ENCODE measurements at regions not wholly inside any gene's neighbourhood (a gene's known extent, or its start where the extent isn't known, plus 50 kb on each side); places are given as distances from the start of the nearest gene placed in this dataset.

GRCh38 chr16:52128361-52128760, 418.6 kb downstream of the TOX3 start:
- Histone ChIP-seq H3K36me3 (no peaks in the 10 kb centered on the region), H3K4me3 (no peak overlapping the region), H3K27ac (replicated peaks) (no peak overlapping the region), H3K4me1 (no peaks in the 10 kb centered on the region), H3K27me3 (ENCODE audit: low read depth) (no peaks in the 10 kb centered on the region), H3K9me3 (replicated peaks) (no peaks in the 10 kb centered on the region)
- intact Hi-C loops (cut with micrococcal nuclease), result no loop called here
- no peak for DNase-seq
- no peak for TF ChIP-seq CTCF (IDR thresholded peaks at IDR 0.05; ENCODE audit: borderline replicate concordance)

DNA sequence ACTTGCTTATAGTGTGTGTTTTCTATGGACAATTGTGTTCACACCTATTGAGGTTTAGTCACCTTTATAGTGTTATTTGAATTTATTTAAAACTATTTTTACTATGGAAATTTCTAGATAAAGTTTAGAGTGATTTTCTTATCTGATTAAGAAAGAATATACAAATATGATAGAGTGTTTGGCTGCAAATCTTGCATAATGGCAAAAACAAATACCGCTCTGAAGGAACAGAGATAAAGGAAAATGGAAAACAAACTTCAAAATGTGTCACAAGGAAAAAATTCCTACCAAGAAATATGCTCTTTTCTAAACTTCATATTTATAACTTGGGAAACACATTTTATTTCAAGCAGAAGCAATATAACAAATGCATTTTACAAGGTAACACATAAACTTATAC, 423.1 kb downstream of the TOX3 start:
- no peak overlapping the region for H3K27ac ChIP-seq (replicated peaks)
- no peak overlapping the region for H3K4me3 ChIP-seq
- DNase-seq, result no peak
- H3K4me1 ChIP-seq, result no peaks in the 10 kb centered on the region
- peaks cover 29% of the 10 kb centered on the region for H3K9me3 ChIP-seq (replicated peaks)
- H3K27me3 ChIP-seq (ENCODE audit: low read depth), result no peaks in the 10 kb centered on the region
- no peak for TF ChIP-seq CTCF (IDR thresholded peaks at IDR 0.05; ENCODE audit: borderline replicate concordance)
- intact Hi-C loops (cut with micrococcal nuclease), result no loop called here
- H3K36me3 ChIP-seq, result no peaks in the 10 kb centered on the region

GRCh38 chr16:52123061-52123839, 423.7 kb downstream of the TOX3 start:
- no peak for TF ChIP-seq CTCF (IDR thresholded peaks at IDR 0.05; ENCODE audit: borderline replicate concordance)
- intact Hi-C loops (cut with micrococcal nuclease), result no loop called here
- DNase-seq, result no peak
- Histone ChIP-seq H3K36me3 (no peaks in the 10 kb centered on the region), H3K4me3 (no peak overlapping the region), H3K27me3 (ENCODE audit: low read depth) (no peaks in the 10 kb centered on the region), H3K4me1 (no peaks in the 10 kb centered on the region), H3K9me3 (replicated peaks) (peaks cover 34% of the 10 kb centered on the region), H3K27ac (replicated peaks) (peak overlapping the region; percentile 16)

DNA sequence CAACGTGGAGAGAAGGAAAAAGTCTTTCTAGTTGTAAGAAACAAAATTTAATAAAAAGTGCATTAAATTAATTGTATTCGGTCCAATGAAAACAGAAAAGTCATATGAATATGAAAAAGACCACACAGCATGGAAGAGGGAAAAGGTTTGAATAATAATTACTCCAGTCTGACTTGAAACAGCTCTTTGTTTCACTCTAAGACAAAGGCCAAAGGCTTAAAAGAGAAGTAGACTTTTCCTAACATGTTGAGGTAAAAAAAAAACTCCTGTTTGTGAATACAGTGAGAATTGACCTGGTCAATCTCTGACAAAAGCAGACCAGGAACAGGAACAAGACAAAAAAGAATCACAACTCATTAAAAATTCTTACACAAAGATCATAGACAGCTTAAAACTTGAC, 429.8 kb downstream of the TOX3 start:
- no peaks in the 10 kb centered on the region for H3K36me3 ChIP-seq
- no peaks in the 10 kb centered on the region for H3K27me3 ChIP-seq (ENCODE audit: low read depth)
- DNase-seq, result no peak
- H3K4me1 ChIP-seq, result no peaks in the 10 kb centered on the region
- H3K9me3 ChIP-seq (replicated peaks), result peaks cover 34% of the 10 kb centered on the region
- no peak overlapping the region for H3K4me3 ChIP-seq
- TF ChIP-seq CTCF (IDR thresholded peaks at IDR 0.05; ENCODE audit: borderline replicate concordance), result no peak
- H3K27ac ChIP-seq (replicated peaks), result no peak overlapping the region
- intact Hi-C loops (cut with micrococcal nuclease), result no loop called here

- Histone ChIP-seq H3K4me1 (no peaks in the 10 kb centered on the region), H3K9me3 (replicated peaks) (peaks cover 11% of the 10 kb centered on the region), H3K4me3 (no peak overlapping the region), H3K36me3 (no peaks in the 10 kb centered on the region), H3K27me3 (ENCODE audit: low read depth) (no peaks in the 10 kb centered on the region), H3K27ac (replicated peaks) (no peak overlapping the region)
- no peak for TF ChIP-seq CTCF (IDR thresholded peaks at IDR 0.05; ENCODE audit: borderline replicate concordance)
- no peak for DNase-seq
- intact Hi-C loops (cut with micrococcal nuclease), result no loop called here
These were observed 432.6 kb downstream of the TOX3 start for GRCh38 chr16:52114379-52114778.

Data from left ventricle myocardium inferior (tissue), 1 donor.